CD14-positive monocyte (primary cell): ENCODE measurements at regions not wholly inside any gene's neighbourhood (a gene's known extent, or its start where the extent isn't known, plus 50 kb on each side); places are given as distances from the start of the nearest gene placed in this dataset.

ENCODE experiments used
- DNase-seq, 3 donors: peaks; one replicate each; pipeline ENCODE4 v3.0.0-alpha.2; 2011 to 2022
- H2AFZ ChIP-seq: 2 replicates; pipeline ENCODE4 v1.6.0; 2012; ENCODE audit warnings: mild to moderate bottlenecking, low read depth, low read length, inconsistent platforms; ENCODE audit not compliant: insufficient read depth, poor library complexity, severe bottlenecking
- H3K27ac ChIP-seq, 2 donors: 1 replicate in 1 of 2; 2 replicates in 1 of 2; pipeline ENCODE4 v1.5.1; 2012 to 2013; ENCODE audit warnings: low read length in 2 of 2, control low read depth in 1 of 2, inconsistent platforms in 1 of 2, low read depth in 1 of 2, mild to moderate bottlenecking in 1 of 2
- H3K27me3 ChIP-seq, 2 donors: one replicate each; pipeline versions ENCODE4 v1.6.0 to v1.6.1; 2011 to 2013; ENCODE audit warnings: low read length in 2 of 2; ENCODE audit not compliant: control insufficient read depth in 2 of 2, insufficient read depth in 2 of 2
- H3K36me3 ChIP-seq, 2 donors: replicated peaks in 1 of 2; 1 replicate in 1 of 2; 2 replicates in 1 of 2; pipeline versions ENCODE4 v1.5.1 to v1.6.1; 2012 to 2013; ENCODE audit warnings: low read length in 2 of 2, control low read depth in 1 of 2, inconsistent platforms in 1 of 2, mild to moderate bottlenecking in 1 of 2; ENCODE audit not compliant: insufficient read depth in 2 of 2, control insufficient read depth in 1 of 2
- H3K4me1 ChIP-seq, 2 donors: 1 replicate in 1 of 2; 2 replicates in 1 of 2; pipeline versions ENCODE4 v1.5.1 to v1.6.1; 2012 to 2013; ENCODE audit warnings: low read length in 2 of 2, control low read depth in 1 of 2, inconsistent platforms in 1 of 2, mild to moderate bottlenecking in 1 of 2, moderate library complexity in 1 of 2; ENCODE audit not compliant: insufficient read depth in 2 of 2, control insufficient read depth in 1 of 2
- H3K4me2 ChIP-seq: replicated peaks from 2 replicates; pipeline ENCODE3; 2012; ENCODE audit warnings: low read length, moderate library complexity, mild to moderate bottlenecking; ENCODE audit not compliant: poor library complexity, severe bottlenecking; ENCODE audit errors: extremely low read depth
- H3K4me3 ChIP-seq, 3 experiments: fragments of 200-600 bp in 1 of 3; sonication (generic) in 1 of 3; replicated peaks in 1 of 3; 1 replicate in 2 of 3; 2 replicates in 1 of 3; pipeline ENCODE4 v1.5.1; 2011 to 2013; ENCODE audit warnings: low read length in 3 of 3, mild to moderate bottlenecking in 3 of 3, control low read depth in 2 of 3, low read depth in 2 of 3, inconsistent platforms in 1 of 3, moderate library complexity in 1 of 3
- H3K79me2 ChIP-seq: 2 replicates; pipeline ENCODE4 v1.6.0; 2012; ENCODE audit warnings: mild to moderate bottlenecking, control low read depth, inconsistent platforms, low read length, moderate library complexity; ENCODE audit not compliant: insufficient read depth
- H3K9ac ChIP-seq: 2 replicates; pipeline ENCODE4 v1.6.0; 2017; ENCODE audit warnings: low read length, mild to moderate bottlenecking; ENCODE audit not compliant: insufficient read depth, poor library complexity, severe bottlenecking
- H3K9me3 ChIP-seq, 2 donors: replicated peaks in 1 of 2; 1 replicate in 1 of 2; 2 replicates in 1 of 2; pipeline versions ENCODE4 v1.5.1 to v1.6.1; 2012 to 2013; ENCODE audit warnings: low read length in 2 of 2, control low read depth in 1 of 2; ENCODE audit not compliant: control insufficient read depth in 1 of 2, insufficient read depth in 1 of 2
- H4K20me1 ChIP-seq: 2 replicates; pipeline ENCODE4 v1.6.0; 2012; ENCODE audit warnings: mild to moderate bottlenecking, low read length, control low read depth, moderate library complexity; ENCODE audit not compliant: insufficient read depth
- H3K27ac Mint-ChIP-seq, 7 donors: one replicate each; pipeline ENCODE4 v1.8.0; 2020; ENCODE audit warnings: mild to moderate bottlenecking in 7 of 7, mixed read lengths in 7 of 7, moderate library complexity in 6 of 7, inconsistent platforms in 2 of 7
- H3K27me3 Mint-ChIP-seq, 3 donors: one replicate each; pipeline ENCODE4 v1.8.0; 2021 to 2022; ENCODE audit warnings: low read depth in 3 of 3, mild to moderate bottlenecking in 3 of 3, mixed read lengths in 3 of 3, moderate library complexity in 3 of 3, inconsistent platforms in 1 of 3
- H3K36me3 Mint-ChIP-seq, 2 donors: one replicate each; pipeline ENCODE4 v1.8.0; 2020; ENCODE audit warnings: mixed read lengths in 2 of 2, inconsistent platforms in 1 of 2, mild to moderate bottlenecking in 1 of 2
- H3K4me1 Mint-ChIP-seq: one replicate; pipeline ENCODE4 v1.8.0; 2020; ENCODE audit warnings: mild to moderate bottlenecking, mixed read lengths
- H3K4me3 Mint-ChIP-seq, 2 donors: one replicate each; pipeline ENCODE4 v1.8.0; 2020; ENCODE audit warnings: mild to moderate bottlenecking in 2 of 2, mixed read lengths in 2 of 2, moderate library complexity in 1 of 2
- H3K9me3 Mint-ChIP-seq, 7 donors: one replicate each; pipeline ENCODE4 v1.8.0; 2020 to 2022; ENCODE audit warnings: mixed read lengths in 7 of 7, mild to moderate bottlenecking in 6 of 7, moderate library complexity in 6 of 7, inconsistent platforms in 2 of 7
- CTCF ChIP-seq: fragments of 200-600 bp; IDR thresholded peaks from one replicate; pipeline ENCODE4 v1.8.0; 2022; ENCODE audit warnings: antibody characterized with exemption, mild to moderate bottlenecking
- whole genome bisulfite sequencing: methylation state at CpG from one replicate; pipeline ENCODE4 v1.1.5; 2013; ENCODE audit warnings: missing lambda C conversion rate; ENCODE audit not compliant: insufficient coverage; 5-methylcytosine and 5-hydroxymethylcytosine counted together
- intact Hi-C, 2 donors: fragments of 100-400 bp; cut with micrococcal nuclease; formaldehyde crosslinking; loops; one replicate each; pipeline versions ENCODE4 v1.15.0 to v1.15.1; 2023

GRCh38 chr7:53306846-53307245, 271.4 kb downstream of the POM121L12 start:
- Histone ChIP-seq H3K4me1 (no peaks in the 10 kb centered on the region), H3K9me3 (peaks cover 15 to 39% of the 10 kb centered on the region in 2 donors), H3K9ac (no peak overlapping the region), H4K20me1 (no peaks in the 10 kb centered on the region), H3K27ac (no peak overlapping the region), H3K79me2 (no peaks in the 10 kb centered on the region), H3K36me3 (no peaks in the 10 kb centered on the region), H3K4me3 (no peak overlapping the region), H2AFZ (no peak overlapping the region), H3K4me2 (no peak overlapping the region), H3K27me3 (no peaks in the 10 kb centered on the region)
- H3K9me3 Mint-ChIP-seq: peaks cover 0 to 16% (median 9%) of the 10 kb centered on the region in 7 donors
- H3K36me3 Mint-ChIP-seq: no peaks in the 10 kb centered on the region
- WGBS: 71% methylated on average over 1 of the region's 3 CpGs
- no peak for DNase-seq
- no peaks in the 10 kb centered on the region for H3K4me1 Mint-ChIP-seq
- no peak overlapping the region for H3K4me3 Mint-ChIP-seq
- intact Hi-C loops: no loop called here
- TF ChIP-seq CTCF: no peak
- no peak overlapping the region for H3K27ac Mint-ChIP-seq
- H3K27me3 Mint-ChIP-seq: no peaks in the 10 kb centered on the region

GRCh38 chr7:53311205-53311604, 275.8 kb downstream of the POM121L12 start:
- H2AFZ ChIP-seq: no peak overlapping the region
- H3K4me2 ChIP-seq: no peak overlapping the region
- 81% methylated on average over 5 of the region's 5 CpGs for WGBS
- intact Hi-C loops: no loop called here
- H3K79me2 ChIP-seq: no peaks in the 10 kb centered on the region
- H3K27me3 ChIP-seq: no peaks in the 10 kb centered on the region
- H4K20me1 ChIP-seq: no peaks in the 10 kb centered on the region
- TF ChIP-seq CTCF: no peak
- no peak overlapping the region for H3K9ac ChIP-seq
- H3K4me3 ChIP-seq: no peak overlapping the region
- H3K9me3 ChIP-seq: peaks cover 21 to 30% of the 10 kb centered on the region in 2 donors
- Mint-ChIP-seq H3K4me3 (no peak overlapping the region), H3K27me3 (no peaks in the 10 kb centered on the region), H3K4me1 (no peaks in the 10 kb centered on the region), H3K27ac (no peak overlapping the region), H3K36me3 (no peaks in the 10 kb centered on the region), H3K9me3 (peaks cover 0 to 15% (median 6%) of the 10 kb centered on the region in 7 donors)
- no peak overlapping the region for H3K27ac ChIP-seq
- no peaks in the 10 kb centered on the region for H3K4me1 ChIP-seq
- no peaks in the 10 kb centered on the region for H3K36me3 ChIP-seq
- DNase-seq: no peak
